ENCODE measurements at regions not wholly inside any gene's neighbourhood (a gene's known extent, or its start where the extent isn't known, plus 50 kb on each side); places are given as distances from the start of the nearest gene placed in this dataset.

DNA sequence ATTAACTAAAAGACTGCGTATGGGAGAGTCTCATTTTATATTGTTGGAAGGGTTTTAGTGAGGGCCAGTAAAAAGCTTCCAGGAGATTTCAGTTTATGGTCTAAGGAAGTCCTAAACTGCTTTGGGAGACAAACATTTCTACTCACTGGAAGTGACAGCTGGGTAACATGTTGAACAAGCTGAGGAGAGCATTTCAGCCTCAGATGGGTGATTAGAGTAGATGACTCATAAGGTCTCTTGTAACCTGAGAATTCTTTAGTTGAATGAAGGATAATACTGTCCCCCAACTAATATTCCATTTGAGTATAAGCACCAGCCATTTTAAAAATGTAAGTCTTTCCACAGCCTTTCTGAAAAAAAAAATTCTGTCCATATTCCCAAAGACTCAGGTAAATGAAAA lies 218.0 kb upstream of the C9orf72 start:
- TF ChIP-seq, protein P1, sequence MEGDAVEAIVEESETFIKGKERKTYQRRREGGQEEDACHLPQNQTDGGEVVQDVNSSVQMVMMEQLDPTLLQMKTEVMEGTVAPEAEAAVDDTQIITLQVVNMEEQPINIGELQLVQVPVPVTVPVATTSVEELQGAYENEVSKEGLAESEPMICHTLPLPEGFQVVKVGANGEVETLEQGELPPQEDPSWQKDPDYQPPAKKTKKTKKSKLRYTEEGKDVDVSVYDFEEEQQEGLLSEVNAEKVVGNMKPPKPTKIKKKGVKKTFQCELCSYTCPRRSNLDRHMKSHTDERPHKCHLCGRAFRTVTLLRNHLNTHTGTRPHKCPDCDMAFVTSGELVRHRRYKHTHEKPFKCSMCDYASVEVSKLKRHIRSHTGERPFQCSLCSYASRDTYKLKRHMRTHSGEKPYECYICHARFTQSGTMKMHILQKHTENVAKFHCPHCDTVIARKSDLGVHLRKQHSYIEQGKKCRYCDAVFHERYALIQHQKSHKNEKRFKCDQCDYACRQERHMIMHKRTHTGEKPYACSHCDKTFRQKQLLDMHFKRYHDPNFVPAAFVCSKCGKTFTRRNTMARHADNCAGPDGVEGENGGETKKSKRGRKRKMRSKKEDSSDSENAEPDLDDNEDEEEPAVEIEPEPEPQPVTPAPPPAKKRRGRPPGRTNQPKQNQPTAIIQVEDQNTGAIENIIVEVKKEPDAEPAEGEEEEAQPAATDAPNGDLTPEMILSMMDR (IDR thresholded peaks at IDR 0.05): no peak
- TF ChIP-seq EZH2phosphoT487 (IDR thresholded peaks at IDR 0.05): no peak

All from neural progenitor cell (in vitro differentiated cells).